Rectal smooth muscle tissue (tissue), 1 donor: ENCODE measurements at regions not wholly inside any gene's neighbourhood (a gene's known extent, or its start where the extent isn't known, plus 50 kb on each side); places are given as distances from the start of the nearest gene placed in this dataset.
A peak's percentile ranks its signal among the peaks of the same experiment; 100 is the strongest.

ENCODE experiments used
- H3K27ac ChIP-seq: one replicate; pipeline ENCODE4 v1.7.0; 2013; ENCODE audit warnings: low read depth, low read length, inconsistent platforms
- H3K27me3 ChIP-seq: one replicate; pipeline ENCODE4 v1.7.0; 2013; ENCODE audit warnings: low read length; ENCODE audit not compliant: control insufficient read depth, insufficient read depth
- H3K36me3 ChIP-seq: one replicate; pipeline ENCODE4 v1.7.0; 2013; ENCODE audit warnings: low read length; ENCODE audit not compliant: control insufficient read depth, insufficient read depth
- H3K4me1 ChIP-seq: one replicate; pipeline ENCODE4 v1.7.0; 2013; ENCODE audit warnings: low read length; ENCODE audit not compliant: control insufficient read depth, insufficient read depth
- H3K4me3 ChIP-seq: one replicate; pipeline ENCODE4 v1.7.0; 2013; ENCODE audit warnings: low read length
- H3K9ac ChIP-seq: one replicate; pipeline ENCODE4 v1.7.0; 2013; ENCODE audit warnings: low read length

DNA sequence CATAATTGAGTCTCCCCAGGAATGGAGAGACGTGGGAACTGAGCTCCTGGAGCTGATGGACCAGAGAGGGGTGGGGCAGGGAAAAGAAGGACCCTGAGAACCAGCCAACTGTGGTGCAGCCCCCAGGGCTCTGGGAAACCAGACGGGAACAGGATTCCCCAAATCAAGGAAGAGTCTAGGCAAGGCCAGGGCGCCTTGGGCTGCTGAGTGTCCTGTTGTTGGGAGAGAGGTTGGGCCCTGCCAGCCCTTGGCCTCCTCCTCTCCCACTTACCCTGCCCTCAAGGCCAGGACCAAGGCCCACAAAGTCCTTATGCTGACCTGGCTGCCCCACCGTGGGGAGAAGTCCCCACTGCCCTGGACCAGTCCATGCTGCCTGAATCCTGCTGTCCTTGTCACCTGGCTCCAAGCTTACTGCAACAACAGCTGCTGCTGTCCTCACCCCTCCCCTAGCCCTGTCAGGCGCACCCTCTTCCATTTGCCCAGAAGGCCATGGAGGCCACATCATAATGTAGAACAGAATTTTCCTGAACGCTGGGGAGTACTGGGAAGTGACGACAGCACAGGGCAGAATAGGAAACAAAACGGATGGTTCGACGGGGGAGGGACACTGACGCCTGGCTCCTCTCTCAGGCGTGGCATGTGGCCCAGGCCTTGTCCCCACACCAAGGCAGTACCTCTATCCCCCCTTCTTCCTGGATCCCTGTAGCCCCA lies 132.9 kb upstream of the ZMIZ1 start:
- no peak overlapping the region for H3K9ac ChIP-seq
- H3K4me3 ChIP-seq: no peak overlapping the region
- H3K36me3 ChIP-seq: no peaks in the 10 kb centered on the region
- H3K27me3 ChIP-seq: no peaks in the 10 kb centered on the region
- H3K27ac ChIP-seq: no peak overlapping the region
- H3K4me1 ChIP-seq: no peaks in the 10 kb centered on the region

DNA sequence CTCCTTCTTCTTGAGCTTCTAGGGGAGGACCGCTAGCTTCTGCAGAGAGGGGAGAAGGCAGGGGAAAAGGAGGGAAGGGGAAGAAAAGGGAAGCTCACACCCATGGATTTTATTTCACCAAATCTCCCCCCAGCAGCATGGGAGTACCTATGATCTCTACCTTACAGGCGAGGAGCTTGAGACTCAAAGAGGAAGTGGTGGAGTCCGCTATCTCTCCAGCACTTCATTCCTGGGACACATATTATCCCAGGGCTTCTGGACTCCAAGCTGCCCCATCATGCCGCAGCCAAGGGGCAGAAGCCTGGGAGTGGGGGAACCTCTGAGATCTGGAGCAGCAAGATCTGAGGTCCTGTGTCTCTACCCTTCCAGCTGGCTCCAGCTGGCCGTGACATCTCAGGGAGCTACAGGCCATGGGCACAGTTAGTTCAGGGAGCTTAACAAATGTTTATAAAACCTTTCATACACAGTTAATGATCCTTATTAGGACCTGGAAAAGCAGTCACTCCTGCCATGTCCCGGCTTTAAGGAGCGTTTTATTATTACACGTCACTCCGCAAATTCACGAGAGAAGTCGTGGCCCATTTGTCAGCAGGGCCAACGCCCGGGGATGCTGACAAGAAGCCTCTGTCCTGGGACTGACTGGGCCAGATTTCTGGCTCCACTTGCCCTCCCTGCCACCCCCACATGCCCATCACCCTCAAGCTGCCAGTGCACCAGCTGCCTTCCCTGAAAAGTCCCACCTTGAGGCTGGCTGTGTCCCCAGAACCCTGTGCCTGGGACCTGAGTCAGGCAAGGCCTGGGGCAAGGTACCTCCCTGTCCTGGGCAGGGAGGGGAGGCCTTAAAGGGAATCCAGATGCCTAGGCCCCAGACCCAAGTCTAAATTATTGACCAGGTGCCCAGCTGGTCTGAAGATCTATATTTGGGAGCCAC lies 132.1 kb upstream of the ZMIZ1 start:
- no peaks in the 10 kb centered on the region for H3K4me1 ChIP-seq
- no peak overlapping the region for H3K9ac ChIP-seq
- H3K36me3 ChIP-seq: no peaks in the 10 kb centered on the region
- H3K27ac ChIP-seq: no peak overlapping the region
- H3K4me3 ChIP-seq: no peak overlapping the region
- no peaks in the 10 kb centered on the region for H3K27me3 ChIP-seq

- Histone ChIP-seq H3K27me3 (no peaks in the 10 kb centered on the region), H3K36me3 (no peaks in the 10 kb centered on the region), H3K4me1 (no peaks in the 10 kb centered on the region), H3K4me3 (no peak overlapping the region), H3K27ac (no peak overlapping the region), H3K9ac (no peak overlapping the region)
Measured at GRCh38 chr10:78937393-78937792, 131.4 kb upstream of the ZMIZ1 start.

DNA sequence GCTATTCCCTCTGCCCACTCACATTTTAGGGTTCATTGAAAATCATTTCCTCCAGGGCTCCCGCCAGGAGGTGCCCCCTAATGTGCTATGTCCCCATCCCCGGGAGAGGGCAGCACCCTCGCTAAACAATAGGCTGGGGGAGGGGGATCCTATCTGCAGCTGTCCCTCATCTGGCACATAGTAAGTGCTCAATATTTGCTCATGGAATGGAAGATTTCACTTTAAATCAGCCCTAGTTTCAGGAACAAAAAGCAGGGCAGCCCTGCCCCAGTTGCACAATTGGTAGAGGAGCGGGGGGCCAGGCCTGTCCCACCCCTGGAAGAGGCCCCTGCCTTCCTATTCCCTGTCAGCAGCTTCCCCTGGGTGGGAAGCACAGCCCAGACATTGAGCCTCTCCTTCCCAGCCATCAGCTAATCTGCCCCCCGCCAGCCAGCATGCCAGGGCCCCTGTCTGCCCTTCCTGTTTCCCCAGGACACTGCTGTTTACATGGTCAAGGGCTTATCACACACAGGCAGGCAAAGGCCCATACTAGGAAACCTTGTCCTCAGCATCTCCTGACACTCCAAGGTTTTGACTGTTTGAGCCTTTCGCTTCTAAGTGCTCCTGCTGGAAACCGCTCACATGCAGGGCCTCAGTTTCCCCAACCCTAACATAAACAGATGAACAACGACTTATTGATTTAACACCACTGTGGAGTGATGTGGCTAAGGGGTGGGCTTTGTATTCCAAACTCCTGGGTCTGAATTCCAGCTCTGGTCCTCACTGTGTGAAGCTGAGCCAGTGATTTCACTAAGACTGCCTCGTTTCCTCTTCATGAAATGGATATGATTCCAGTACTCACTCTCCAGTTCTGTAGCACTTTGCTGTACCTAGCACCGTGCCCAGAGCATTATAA lies 130.7 kb upstream of the ZMIZ1 start:
- Histone ChIP-seq H3K4me1 (no peaks in the 10 kb centered on the region), H3K4me3 (no peak overlapping the region), H3K27ac (no peak overlapping the region), H3K27me3 (no peaks in the 10 kb centered on the region), H3K36me3 (no peaks in the 10 kb centered on the region), H3K9ac (no peak overlapping the region)

DNA sequence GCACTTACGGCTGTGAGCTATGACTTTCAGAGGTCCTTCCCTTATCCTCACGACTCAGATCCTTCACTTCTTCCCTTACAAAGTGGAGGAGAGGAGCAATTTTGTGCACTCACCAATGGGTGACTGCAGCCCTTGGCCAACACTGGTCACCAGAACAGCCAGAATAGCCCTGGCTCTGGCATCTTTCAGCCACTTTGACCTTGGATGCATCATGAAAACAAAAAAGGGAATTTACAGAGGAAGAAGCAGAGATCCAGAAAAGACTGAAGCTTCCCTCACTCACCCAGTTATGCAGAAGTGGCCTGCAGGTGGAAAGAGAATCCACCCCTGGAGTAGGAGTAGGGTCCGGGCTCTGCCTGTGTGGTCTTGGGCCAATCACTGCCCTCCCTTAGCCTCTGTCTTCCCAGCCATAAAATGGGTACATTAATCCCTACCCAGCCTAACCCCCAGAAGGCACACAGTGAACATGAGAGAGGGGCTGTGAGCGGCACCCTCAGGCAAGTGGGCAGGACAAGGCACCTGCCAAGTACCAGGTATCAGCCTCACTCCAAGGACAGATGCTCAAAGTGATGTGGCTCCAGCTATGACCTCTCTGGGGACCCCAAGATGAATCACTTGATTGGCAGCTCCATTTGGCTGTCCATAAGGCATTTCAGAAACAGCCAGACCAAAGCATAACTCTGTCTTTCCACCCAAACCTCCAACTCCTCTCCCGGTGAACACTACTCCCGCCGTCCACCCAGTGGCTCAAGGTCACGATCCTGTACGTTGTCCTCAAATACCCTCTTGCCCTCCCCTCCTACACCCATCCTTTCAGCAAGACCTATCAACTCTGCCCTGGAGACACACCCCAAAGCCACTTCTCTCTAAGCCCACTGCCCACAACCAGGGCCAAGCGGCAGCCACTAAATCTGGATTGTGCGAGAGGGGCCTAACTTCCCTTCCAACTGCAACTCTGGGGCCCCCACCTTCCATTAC lies 129.8 kb upstream of the ZMIZ1 start:
- Histone ChIP-seq H3K27me3 (no peaks in the 10 kb centered on the region), H3K4me1 (peaks cover 2% of the 10 kb centered on the region), H3K4me3 (no peak overlapping the region), H3K36me3 (no peaks in the 10 kb centered on the region), H3K27ac (no peak overlapping the region), H3K9ac (no peak overlapping the region)

- Histone ChIP-seq H3K9ac (no peak overlapping the region), H3K27ac (no peak overlapping the region), H3K27me3 (no peaks in the 10 kb centered on the region)
Measured at GRCh38 chr10:78942091-78942501, 126.7 kb upstream of the ZMIZ1 start.

DNA sequence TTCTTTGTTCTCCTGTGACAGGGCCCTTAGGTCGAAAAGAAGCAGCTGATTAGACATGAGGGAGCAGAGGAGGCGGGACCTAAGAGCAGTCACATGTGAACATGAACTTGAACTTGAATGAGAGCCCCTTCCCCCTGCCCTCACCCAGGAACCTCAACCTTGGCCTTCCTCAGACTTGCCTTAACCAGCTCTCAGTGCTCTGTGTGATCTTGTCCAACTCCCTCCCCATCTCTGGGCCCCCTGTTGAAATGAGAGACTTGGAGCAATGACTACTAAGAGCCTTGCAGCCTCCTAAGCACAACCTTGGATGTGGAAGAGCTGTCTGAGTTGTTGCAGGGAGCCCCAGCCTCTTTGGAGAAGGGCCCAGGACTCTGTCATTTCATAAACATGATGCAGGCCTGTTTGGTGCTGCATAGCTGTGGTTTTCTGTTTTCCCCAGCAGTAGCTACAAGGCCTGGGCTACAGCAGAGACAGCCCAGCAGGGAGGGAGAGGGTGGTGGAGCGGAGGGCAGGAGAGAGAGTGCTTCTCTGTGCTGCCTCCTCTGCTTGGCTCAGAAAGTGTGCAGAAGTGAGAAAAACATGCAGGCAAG lies 123.9 kb upstream of the ZMIZ1 start:
- H3K9ac ChIP-seq: no peak overlapping the region
- no peaks in the 10 kb centered on the region for H3K36me3 ChIP-seq
- no peak overlapping the region for H3K4me3 ChIP-seq
- peak overlapping the region; percentile 83 for H3K27ac ChIP-seq
- H3K4me1 ChIP-seq: peaks cover 32% of the 10 kb centered on the region
- no peaks in the 10 kb centered on the region for H3K27me3 ChIP-seq

More at GRCh38 chr10:78942091-78942501, 126.7 kb upstream of the ZMIZ1 start:
- H3K4me3 ChIP-seq: no peak overlapping the region
- H3K36me3 ChIP-seq: no peaks in the 10 kb centered on the region
- H3K4me1 ChIP-seq: peaks cover 29% of the 10 kb centered on the region

GRCh38 chr10:78945838-78946237 lies 122.9 kb upstream of the ZMIZ1 start:
- Histone ChIP-seq H3K27ac (peak overlapping the region; percentile 83), H3K4me1 (peaks cover 32% of the 10 kb centered on the region), H3K4me3 (no peak overlapping the region), H3K27me3 (no peaks in the 10 kb centered on the region), H3K9ac (no peak overlapping the region), H3K36me3 (no peaks in the 10 kb centered on the region)

DNA sequence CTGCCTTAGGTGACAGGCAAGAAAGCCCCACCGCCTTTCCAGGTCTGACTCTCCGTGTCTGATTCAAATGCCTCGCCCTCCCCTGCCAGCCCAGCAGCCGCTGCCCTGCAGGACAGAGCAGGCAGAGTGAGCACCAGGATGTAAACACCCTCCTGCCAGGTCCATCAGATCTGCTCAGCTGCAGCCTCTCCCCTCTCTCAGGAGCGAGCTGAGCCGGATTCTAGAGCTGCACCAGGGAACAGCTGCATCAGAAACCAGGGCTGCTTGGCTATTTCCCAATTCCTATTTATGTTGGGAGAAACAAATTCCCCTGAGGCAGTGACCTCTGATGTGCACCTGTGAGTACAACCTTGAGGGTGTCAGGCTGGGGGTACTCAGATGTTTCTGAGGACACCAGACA lies 121.5 kb upstream of the ZMIZ1 start:
- Histone ChIP-seq H3K4me1 (peaks cover 32% of the 10 kb centered on the region), H3K4me3 (no peak overlapping the region), H3K36me3 (no peaks in the 10 kb centered on the region), H3K9ac (no peak overlapping the region), H3K27me3 (no peaks in the 10 kb centered on the region), H3K27ac (no peak overlapping the region)

DNA sequence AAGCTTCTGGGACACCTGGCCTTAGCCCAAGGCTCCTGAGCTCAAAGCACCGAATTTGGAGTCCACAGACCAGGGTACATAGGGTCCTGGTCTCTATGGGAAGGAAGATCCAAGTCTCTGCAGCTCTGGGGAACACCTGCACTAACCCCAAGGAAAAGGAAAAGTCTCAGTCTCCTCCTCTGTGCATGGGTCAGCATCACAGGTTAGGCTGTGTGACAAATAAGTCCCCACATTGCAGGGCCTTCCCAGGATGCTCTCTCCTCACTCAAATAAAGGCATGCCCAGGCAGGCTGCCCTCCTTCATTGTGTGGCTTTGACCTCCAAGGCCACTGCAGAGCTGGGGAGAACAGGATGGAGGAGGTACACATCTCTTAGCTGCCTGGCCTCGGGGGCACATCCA lies 121.0 kb upstream of the ZMIZ1 start:
- Histone ChIP-seq H3K27ac (no peak overlapping the region), H3K4me3 (no peak overlapping the region), H3K27me3 (no peaks in the 10 kb centered on the region), H3K4me1 (peaks cover 32% of the 10 kb centered on the region), H3K9ac (no peak overlapping the region), H3K36me3 (no peaks in the 10 kb centered on the region)

GRCh38 chr10:78948621-78949030 lies 120.1 kb upstream of the ZMIZ1 start:
- Histone ChIP-seq H3K27ac (no peak overlapping the region), H3K27me3 (peaks cover 3% of the 10 kb centered on the region), H3K4me1 (peaks cover 32% of the 10 kb centered on the region)

More at GRCh38 chr10:78948621-78949030, 120.1 kb upstream of the ZMIZ1 start:
- Histone ChIP-seq H3K36me3 (no peaks in the 10 kb centered on the region), H3K9ac (no peak overlapping the region), H3K4me3 (no peak overlapping the region)
